PC-3 (cell line): ENCODE measurements at regions not wholly inside any gene's neighbourhood (a gene's known extent, or its start where the extent isn't known, plus 50 kb on each side); places are given as distances from the start of the nearest gene placed in this dataset.

Experiments
- ATAC-seq: fragments of 200-7000 bp; cut with Tn5 transposase; 2 replicates; pipeline ENCODE4 v1.9.1; 2020; ENCODE audit warnings: mild to moderate bottlenecking, moderate library complexity
- BruUV-seq: library from RNA; stranded (reverse); fragments of 400-500 nt; replicated peaks from 2 replicates; lab custom pipeline; 2021; lab: Mats Ljungman, UMichigan
- CTCF ChIA-PET: fragments of 300-600 bp; sonication (Branson Sonifier 250); formaldehyde crosslinking; loops from one replicate; lab custom pipeline; 2022; ENCODE audit warnings: antibody characterized with exemption; lab: Charles Lee
- POLR2A ChIA-PET: fragments of 300-600 bp; sonication (Branson Sonifier 250); formaldehyde crosslinking; loops from one replicate; lab custom pipeline; 2022; ENCODE audit warnings: antibody characterized with exemption; ENCODE audit not compliant: unreplicated experiment; lab: Charles Lee
- DNase-seq: peaks from one replicate; pipeline ENCODE4 v3.0.0-alpha.2; 2015
- H2AFZ ChIP-seq: fragments of 300-600 bp; sonication (generic); 2 replicates; pipeline ENCODE4 v1.6.0; 2016; ENCODE audit warnings: antibody characterized with exemption, low read length
- H3F3A ChIP-seq: fragments of 300-600 bp; sonication (generic); one replicate; pipeline ENCODE4 v1.6.0; 2017; ENCODE audit warnings: antibody characterized with exemption, low read length, control low read depth, mild to moderate bottlenecking; ENCODE audit not compliant: unreplicated experiment
- H3K27ac ChIP-seq: fragments of 300-600 bp; sonication (generic); 2 replicates; pipeline ENCODE4 v1.5.1; 2016; ENCODE audit warnings: mild to moderate bottlenecking, low read length
- H3K27me3 ChIP-seq: fragments of 300-600 bp; sonication (generic); 2 replicates; pipeline ENCODE4 v1.6.1; 2016; ENCODE audit warnings: low read length, mixed read lengths
- H3K36me3 ChIP-seq: fragments of 300-600 bp; sonication (generic); 2 replicates; pipeline ENCODE4 v1.6.1; 2016; ENCODE audit warnings: low read depth, mixed run types, low read length, mixed read lengths
- H3K4me1 ChIP-seq: fragments of 300-600 bp; sonication (generic); 2 replicates; pipeline ENCODE4 v1.5.1; 2016; ENCODE audit warnings: low read length; ENCODE audit not compliant: insufficient read depth
- H3K4me2 ChIP-seq: fragments of 300-600 bp; sonication (generic); 2 replicates; pipeline ENCODE4 v1.6.0; 2016; ENCODE audit warnings: low read length
- H3K4me3 ChIP-seq: fragments of 300-600 bp; sonication (generic); 2 replicates; pipeline ENCODE4 v1.5.1; 2016; ENCODE audit warnings: mild to moderate bottlenecking, low read length, mixed read lengths
- H3K79me2 ChIP-seq: fragments of 300-600 bp; sonication (generic); 2 replicates; pipeline ENCODE4 v1.6.1; 2017; ENCODE audit warnings: low read length, mixed read lengths
- H3K9ac ChIP-seq: fragments of 300-600 bp; sonication (generic); 2 replicates; pipeline ENCODE4 v1.6.0; 2016; ENCODE audit warnings: mild to moderate bottlenecking, low read length
- H3K9me2 ChIP-seq: fragments of 300-600 bp; sonication (generic); replicated peaks from 2 replicates; pipeline ENCODE4 v1.6.1; 2016; ENCODE audit warnings: mixed run types, low read length, mixed read lengths
- H3K9me3 ChIP-seq: fragments of 300-600 bp; sonication (generic); 2 replicates; pipeline ENCODE4 v1.6.1; 2016; ENCODE audit warnings: low read length, mixed read lengths
- H4K20me1 ChIP-seq: fragments of 300-600 bp; sonication (generic); 2 replicates; pipeline ENCODE4 v1.6.1; 2016; ENCODE audit warnings: low read length, mixed read lengths
- CTCF ChIP-seq: fragments of 300-600 bp; sonication (generic); conservative IDR thresholded peaks from 2 replicates; pipeline ENCODE4 v1.5.1; 2017; ENCODE audit warnings: antibody characterized with exemption, low read depth, mild to moderate bottlenecking, low read length
- EZH2 ChIP-seq: fragments of 300-600 bp; sonication (generic); IDR thresholded peaks from one replicate; pipeline ENCODE4 v1.6.1; 2017; ENCODE audit warnings: antibody characterized with exemption, mild to moderate bottlenecking, low read length; ENCODE audit not compliant: unreplicated experiment
- EZH2phosphoT487 ChIP-seq: fragments of 300-600 bp; sonication (generic); IDR thresholded peaks from 2 replicates; pipeline ENCODE4 v1.6.1; 2018; ENCODE audit warnings: mild to moderate bottlenecking, antibody characterized with exemption, low read length, borderline replicate concordance
- intact Hi-C: fragments of 100-400 bp; cut with micrococcal nuclease; formaldehyde crosslinking; loops from 2 replicates; pipeline ENCODE4 v1.9.0; 2023

DNA sequence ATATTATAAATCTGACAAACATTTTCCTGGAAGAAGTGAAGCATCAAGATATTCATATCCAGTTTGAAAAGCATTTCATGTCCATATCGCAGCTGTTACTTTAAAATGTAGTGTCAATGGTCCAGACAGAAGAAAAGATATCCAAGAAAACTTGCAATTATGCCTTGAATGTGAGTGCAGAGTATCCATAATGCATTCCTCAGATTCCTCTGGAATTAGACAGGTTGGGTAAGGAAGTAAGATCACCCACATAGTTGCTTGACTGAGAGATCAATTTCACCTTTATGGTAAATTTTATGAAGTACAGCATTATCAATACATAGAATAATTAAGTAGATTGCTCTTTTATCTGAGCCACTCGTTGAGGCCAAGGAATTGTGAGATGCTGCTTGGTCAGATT, 327.0 kb upstream of the SLITRK5 start:
- BruUV-seq, result no TSS peak
- Histone ChIP-seq H3K27ac (no peak overlapping the region), H4K20me1 (no peaks in the 10 kb centered on the region), H3K9me2 (no peaks in the 10 kb centered on the region), H3K27me3 (no peaks in the 10 kb centered on the region), H3K36me3 (no peaks in the 10 kb centered on the region), H3K9me3 (no peaks in the 10 kb centered on the region), H3K4me3 (no peak overlapping the region), H3F3A (no peaks in the 10 kb centered on the region), H3K4me1 (no peaks in the 10 kb centered on the region), H3K79me2 (no peaks in the 10 kb centered on the region), H2AFZ (no peak overlapping the region), H3K9ac (no peak overlapping the region), H3K4me2 (no peak overlapping the region)
- ChIA-PET CTCF (no interaction called here), POLR2A (no interaction called here)
- no peak for ATAC-seq
- intact Hi-C loops, result no loop called here
- TF ChIP-seq EZH2 (no peak), CTCF (no peak), EZH2phosphoT487 (no peak)
- DNase-seq, result peak; percentile 3

DNA sequence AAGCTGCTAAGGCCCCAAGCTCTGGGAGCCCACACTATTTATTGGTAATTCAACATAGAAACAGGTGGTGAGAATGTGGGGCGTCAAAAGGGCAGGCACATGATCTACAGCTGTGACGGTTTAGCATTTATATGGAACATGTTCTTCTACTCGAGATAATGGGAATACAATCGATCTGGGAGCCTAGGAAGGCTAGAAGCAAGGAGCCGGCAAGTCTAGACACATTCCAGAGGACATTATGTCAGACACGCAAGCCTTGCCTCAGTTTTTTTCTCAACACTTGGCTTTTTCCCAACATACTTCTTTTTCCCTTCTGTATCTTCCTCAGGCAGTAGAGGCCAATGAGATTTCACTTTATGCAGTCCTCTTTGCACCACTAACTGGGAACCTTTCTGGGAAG, 315.7 kb upstream of the SLITRK5 start:
- Histone ChIP-seq H3K4me1 (no peaks in the 10 kb centered on the region), H3K79me2 (no peaks in the 10 kb centered on the region), H3K36me3 (no peaks in the 10 kb centered on the region), H3K4me3 (no peak overlapping the region), H3K9ac (no peak overlapping the region), H3K27me3 (no peaks in the 10 kb centered on the region), H3F3A (no peaks in the 10 kb centered on the region), H3K9me3 (no peaks in the 10 kb centered on the region), H3K4me2 (no peak overlapping the region), H4K20me1 (no peaks in the 10 kb centered on the region), H3K27ac (no peak overlapping the region), H2AFZ (no peak overlapping the region), H3K9me2 (no peaks in the 10 kb centered on the region)
- no peak for ATAC-seq
- no peak for TF ChIP-seq CTCF
- TF ChIP-seq EZH2phosphoT487, result no peak
- TF ChIP-seq EZH2, result no peak
- ChIA-PET POLR2A (no interaction called here), CTCF (no interaction called here)
- intact Hi-C loops, result no loop called here
- no peak for DNase-seq
- BruUV-seq, result no TSS peak

DNA sequence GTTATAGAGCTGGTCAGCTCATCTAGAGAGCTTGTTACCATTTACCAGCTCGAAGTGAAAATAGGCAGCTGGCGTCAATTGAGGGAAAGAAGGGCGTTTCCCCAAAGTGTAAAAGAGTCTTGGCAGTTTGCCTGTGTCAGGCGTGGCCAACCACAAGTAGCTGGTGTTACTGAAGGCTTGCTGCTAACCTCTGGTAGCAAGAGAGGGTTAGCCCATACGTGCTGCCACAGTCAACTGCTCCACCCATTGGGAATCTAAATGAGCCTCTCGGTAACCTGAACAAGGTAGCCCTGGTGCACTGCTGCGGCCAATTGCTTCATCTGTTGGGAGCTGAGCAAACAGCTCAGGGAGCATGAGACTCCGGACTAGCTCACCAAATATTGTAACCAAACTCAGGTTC, 314.9 kb upstream of the SLITRK5 start:
- DNase-seq (no peak), ATAC-seq (no peak)
- intact Hi-C loops, result no loop called here
- H3K27me3 ChIP-seq, result no peaks in the 10 kb centered on the region
- no peak overlapping the region for H3K4me2 ChIP-seq
- no peak for TF ChIP-seq CTCF
- TF ChIP-seq EZH2, result no peak
- CTCF ChIA-PET, result no interaction called here
- H3K4me1 ChIP-seq, result no peaks in the 10 kb centered on the region
- H3K4me3 ChIP-seq, result no peak overlapping the region
- no peaks in the 10 kb centered on the region for H3K9me2 ChIP-seq
- no peaks in the 10 kb centered on the region for H3K79me2 ChIP-seq
- H3K27ac ChIP-seq, result no peak overlapping the region
- BruUV-seq, result no TSS peak
- H3F3A ChIP-seq, result no peaks in the 10 kb centered on the region
- POLR2A ChIA-PET, result no interaction called here
- no peak overlapping the region for H3K9ac ChIP-seq
- H4K20me1 ChIP-seq, result no peaks in the 10 kb centered on the region
- H3K36me3 ChIP-seq, result no peaks in the 10 kb centered on the region
- H2AFZ ChIP-seq, result no peak overlapping the region
- no peaks in the 10 kb centered on the region for H3K9me3 ChIP-seq
